Stimulated activated CD4-positive, alpha-beta T cell treated with anti-CD3 and anti-CD28 coated beads, Interleukin-15, amount 100 ng/mL, for 1 hour (primary cell): ENCODE measurements at regions not wholly inside any gene's neighbourhood (a gene's known extent, or its start where the extent isn't known, plus 50 kb on each side); places are given as distances from the start of the nearest gene placed in this dataset.

ENCODE experiments used
- DNase-seq, 2 donors: peaks; one replicate each; pipeline ENCODE4 v3.0.0-alpha.2; 2020; ENCODE audit warnings: low read depth in 1 of 2, low spot score in 1 of 2

DNA sequence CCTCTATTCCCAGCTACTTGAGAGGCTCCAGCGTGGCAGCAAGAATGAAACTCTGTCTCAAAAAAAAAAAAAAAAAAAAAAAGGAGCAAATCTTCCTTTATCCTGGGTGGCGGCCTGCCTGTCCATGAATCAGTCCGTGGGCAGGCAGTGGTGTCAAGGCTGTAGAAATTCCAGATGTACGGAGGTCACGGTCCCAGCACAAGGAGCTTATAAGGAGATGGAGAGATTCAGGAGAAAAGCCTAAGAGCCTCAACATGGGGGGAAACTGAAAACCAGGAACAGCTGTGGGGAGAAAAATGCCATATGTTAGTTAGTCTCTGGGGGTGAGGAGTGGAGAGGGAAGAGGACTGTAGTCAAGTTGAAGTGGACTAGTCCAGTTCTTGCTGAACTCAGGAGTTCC is 130.5 kb upstream of the CRY1 start:
- DNase-seq = no peak

GRCh38 chr12:107225635-107226034 is 132.3 kb upstream of the CRY1 start:
- no peak for DNase-seq

DNA sequence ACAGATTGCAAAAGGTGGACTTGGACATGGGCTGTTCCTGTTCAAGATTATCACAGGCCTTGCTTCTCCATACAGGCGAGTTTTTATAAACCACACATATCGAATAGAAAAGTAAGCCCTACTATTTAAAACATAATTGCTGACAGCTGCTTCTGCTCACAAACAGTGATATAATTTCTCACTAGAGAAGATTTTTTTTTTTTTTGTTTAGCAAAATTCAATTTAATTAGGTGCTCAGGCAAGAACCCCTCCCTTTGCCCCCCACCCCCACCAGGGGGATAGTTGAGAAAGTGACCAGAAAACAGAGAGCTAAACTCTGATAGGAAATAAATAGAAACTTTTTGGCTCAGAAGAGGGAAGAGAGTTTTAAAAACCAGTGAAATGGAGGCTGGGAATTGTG is 132.8 kb upstream of the CRY1 start:
- no peak for DNase-seq

DNA sequence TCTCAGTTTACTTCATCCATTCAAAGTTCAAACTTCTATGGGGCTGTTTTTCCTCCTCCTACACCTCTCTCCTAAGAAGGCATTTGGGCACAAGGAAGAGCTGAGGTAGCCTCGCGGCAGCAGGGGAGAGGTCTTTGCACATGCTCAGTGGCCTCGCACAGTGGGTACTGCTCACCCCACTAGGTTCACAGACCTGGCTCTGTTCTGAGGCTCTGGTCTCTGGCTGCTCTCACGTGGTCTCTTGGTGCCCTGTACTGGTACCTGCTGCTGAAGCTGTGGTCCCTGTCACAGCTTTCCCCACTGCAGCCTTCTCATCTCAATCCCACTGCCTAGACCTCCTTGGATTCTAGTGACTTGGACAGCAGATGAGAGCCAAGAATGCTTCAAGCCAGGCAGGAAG is 134.7 kb upstream of the CRY1 start:
- DNase-seq = no peak

GRCh38 chr12:107229827-107230226 is 136.5 kb upstream of the CRY1 start:
- DNase-seq = no peak

- DNase-seq = no peak
Observed at GRCh38 chr12:107231303-107231702, 138.0 kb upstream of the CRY1 start.

DNA sequence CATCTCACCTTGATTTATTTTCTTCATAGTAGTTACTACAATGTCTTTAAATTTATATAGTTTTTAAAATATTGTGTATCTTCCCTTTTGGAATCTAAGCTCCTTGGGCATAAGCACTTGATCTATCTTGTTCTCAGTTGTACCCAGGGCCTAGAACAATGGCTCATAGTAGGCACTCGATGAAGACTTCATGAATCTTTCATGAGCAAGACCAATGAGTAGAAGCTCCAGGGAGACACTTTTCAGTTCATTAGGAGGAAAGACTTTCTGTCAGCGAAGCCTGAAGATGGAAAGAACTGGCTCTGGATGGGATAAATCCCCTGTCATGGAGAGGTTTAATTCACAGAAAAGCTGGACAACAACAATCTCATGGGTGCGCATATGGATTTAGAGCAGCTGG is 140.2 kb upstream of the CRY1 start:
- no peak for DNase-seq

DNA sequence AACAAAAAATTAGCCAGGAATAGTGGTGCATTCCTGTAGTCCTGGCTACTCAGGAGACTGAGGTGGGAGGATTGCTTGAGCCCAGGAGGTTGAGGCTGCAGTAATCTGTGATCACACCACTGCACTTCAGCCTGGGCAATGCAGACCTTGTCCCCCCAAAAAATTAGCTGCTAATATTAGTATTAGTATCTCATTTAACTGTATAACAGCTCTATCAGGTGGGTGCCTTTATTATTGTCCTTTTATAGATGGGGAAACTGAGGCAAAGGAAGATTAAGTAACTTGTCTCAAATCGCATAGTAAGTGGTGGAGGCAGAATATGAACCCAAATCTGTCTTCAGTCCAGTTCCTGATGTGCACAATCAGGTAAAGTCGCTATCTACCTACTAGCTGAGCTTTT is 142.3 kb upstream of the CRY1 start:
- DNase-seq = no peak

DNA sequence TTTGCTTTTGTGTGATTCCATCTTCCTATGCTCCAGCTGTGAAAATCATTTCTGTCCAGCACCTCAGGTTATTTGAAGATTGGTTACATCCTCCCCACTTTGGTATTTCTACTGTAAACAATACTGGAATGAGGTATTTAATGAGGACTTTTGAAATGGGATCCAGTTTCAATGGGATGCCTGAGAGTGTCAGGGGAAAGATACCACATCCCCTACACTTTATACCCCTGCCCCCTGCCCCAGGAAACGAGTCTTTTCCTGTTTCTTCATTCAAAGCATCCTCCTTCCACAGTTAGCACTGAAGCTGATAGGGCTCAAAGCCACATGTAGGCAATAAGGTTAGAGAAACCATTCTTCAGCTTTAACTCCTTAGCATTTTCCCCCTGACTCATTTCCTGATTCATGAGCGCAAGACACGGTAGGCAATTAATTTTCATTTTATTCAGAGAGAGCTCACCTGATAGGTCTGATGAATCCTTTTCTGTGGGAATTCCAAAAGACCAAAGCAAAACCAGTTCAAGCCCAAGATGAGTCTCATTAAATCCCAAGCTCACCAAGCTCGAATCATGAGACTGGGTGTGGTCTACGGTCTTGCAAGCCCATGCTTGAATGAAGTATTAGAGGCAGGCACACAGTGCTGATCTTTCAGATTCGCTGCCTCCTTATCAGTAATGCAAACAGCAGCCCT is 143.6 kb upstream of the CRY1 start:
- no peak for DNase-seq

GRCh38 chr12:107238296-107238695 is 144.9 kb upstream of the CRY1 start:
- no peak for DNase-seq

DNA sequence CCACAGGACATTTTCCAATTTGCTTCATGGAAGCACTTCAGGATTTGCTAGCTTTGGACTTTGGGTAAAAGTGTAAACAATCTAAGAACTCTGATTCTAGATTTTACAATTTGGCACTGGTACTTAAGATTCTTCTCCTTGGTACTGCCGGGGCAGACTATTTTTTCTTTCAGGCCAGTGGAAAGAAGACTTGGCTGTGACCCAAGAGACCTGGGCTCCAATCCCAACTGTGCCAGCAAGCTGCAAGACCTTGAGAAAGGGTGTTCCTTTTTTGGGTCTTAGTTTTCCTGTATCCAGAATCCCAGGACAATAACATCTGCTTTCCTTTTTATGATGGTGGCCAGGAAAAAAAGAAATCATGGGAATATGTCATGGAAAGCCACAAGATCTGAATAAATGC is 148.1 kb upstream of the CRY1 start:
- no peak for DNase-seq

GRCh38 chr12:107242189-107242588 is 148.8 kb upstream of the CRY1 start:
- no peak for DNase-seq

DNA sequence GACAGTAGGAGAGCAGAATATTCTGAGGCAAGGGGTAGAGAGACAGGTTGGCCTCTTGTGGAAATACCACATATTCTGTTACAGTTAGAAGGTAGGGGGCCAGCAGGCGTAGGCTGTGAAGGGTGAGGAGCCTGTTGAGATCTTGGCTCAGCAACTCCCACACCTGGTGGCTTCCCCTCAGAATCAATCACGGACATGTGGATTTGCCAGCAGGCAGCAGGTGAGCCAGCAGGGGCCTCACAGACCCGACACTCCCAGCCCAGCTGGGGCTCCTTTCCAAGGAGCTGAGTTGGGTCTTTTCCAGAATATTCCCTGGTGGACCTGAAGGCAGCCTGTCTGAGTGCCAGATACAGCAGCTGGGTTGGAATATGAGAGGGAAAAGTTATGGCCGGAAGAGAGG is 150.0 kb upstream of the CRY1 start:
- DNase-seq = no peak

DNA sequence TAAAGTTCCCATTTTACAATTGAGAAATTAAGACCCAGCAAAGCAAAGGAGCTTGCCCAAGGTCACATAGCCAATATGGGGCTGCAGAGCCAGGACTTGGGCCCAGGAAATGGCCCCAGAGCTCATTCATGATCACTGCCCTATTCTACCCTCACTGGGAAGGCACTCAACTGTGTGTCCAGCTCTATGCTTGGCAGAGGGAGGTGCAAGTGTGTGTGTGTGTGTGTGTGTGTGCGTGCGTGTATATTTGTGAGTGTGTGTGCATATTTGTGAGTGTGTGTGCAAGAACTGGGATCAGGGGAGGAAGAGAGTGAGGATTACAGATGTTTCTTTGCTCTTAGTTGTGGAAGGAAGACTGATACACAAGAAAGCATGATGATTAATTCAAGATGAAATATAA is 151.2 kb upstream of the CRY1 start:
- DNase-seq = no peak

- no peak for DNase-seq
Observed at GRCh38 chr12:107247650-107248049, 154.3 kb upstream of the CRY1 start.

GRCh38 chr12:107248187-107248586 is 154.8 kb upstream of the CRY1 start:
- no peak for DNase-seq

DNA sequence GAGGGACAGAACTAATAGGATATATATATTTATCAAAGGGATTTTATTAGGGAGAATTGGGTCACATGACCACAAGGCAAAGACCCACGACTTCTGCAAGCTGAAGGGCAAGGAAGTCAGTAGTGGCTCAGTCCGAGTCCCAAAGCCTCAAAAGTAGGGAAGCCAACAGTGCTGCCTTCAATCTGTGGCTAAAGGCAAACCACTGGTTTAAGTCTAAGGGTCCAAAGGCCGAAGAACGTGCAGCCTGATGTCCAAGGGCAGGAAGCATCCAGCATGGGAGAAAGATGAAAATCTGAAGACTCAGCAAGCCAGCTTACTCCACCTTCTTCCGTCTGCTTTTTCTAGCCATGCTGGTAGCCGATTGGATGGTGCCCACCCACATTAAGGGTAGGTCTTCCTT is 157.9 kb upstream of the CRY1 start:
- DNase-seq = no peak

GRCh38 chr12:107253361-107253760 is 160.0 kb upstream of the CRY1 start:
- DNase-seq = no peak

- DNase-seq = no peak
Observed at GRCh38 chr12:107254258-107254856, 161.0 kb upstream of the CRY1 start.

GRCh38 chr12:107258780-107259179 is 165.4 kb upstream of the CRY1 start:
- no peak for DNase-seq

GRCh38 chr12:107263980-107264379 is 170.6 kb upstream of the CRY1 start:
- no peak for DNase-seq

GRCh38 chr12:107264667-107265066 is 171.3 kb upstream of the CRY1 start:
- no peak for DNase-seq

- no peak for DNase-seq
Observed at GRCh38 chr12:107267604-107268003, 174.3 kb upstream of the CRY1 start.
